PC-9 (cell line): ENCODE measurements at regions not wholly inside any gene's neighbourhood (a gene's known extent, or its start where the extent isn't known, plus 50 kb on each side); places are given as distances from the start of the nearest gene placed in this dataset.

ENCODE experiments used
- BruUV-seq: library from RNA; stranded (reverse); fragments of 400-500 nt; replicated peaks from 2 replicates; lab custom pipeline; 2021; lab: Mats Ljungman, UMichigan
- CTCF ChIA-PET: fragments of 300-600 bp; sonication (Branson Sonifier 250); formaldehyde crosslinking; loops from one replicate; lab custom pipeline; 2022; ENCODE audit warnings: antibody characterized with exemption; lab: Charles Lee
- POLR2A ChIA-PET: fragments of 300-600 bp; sonication (Branson Sonifier 250); formaldehyde crosslinking; loops from one replicate; lab custom pipeline; 2022; ENCODE audit warnings: antibody characterized with exemption; ENCODE audit not compliant: unreplicated experiment; lab: Charles Lee
- DNase-seq, 2 experiments: peaks; one replicate each; pipeline versions ENCODE4 v3.0.0 to v3.0.0-alpha.2; 2015 to 2022; ENCODE audit warnings: mixed read lengths in 1 of 2
- H2AFZ ChIP-seq: fragments of 200-600 bp; sonication (generic); 2 replicates; pipeline ENCODE4 v1.8.1; 2017; ENCODE audit warnings: antibody characterized with exemption
- H3F3A ChIP-seq: fragments of 200-600 bp; sonication (generic); 2 replicates; pipeline ENCODE4 v1.8.1; 2017; ENCODE audit warnings: antibody characterized with exemption, mild to moderate bottlenecking, low read depth; ENCODE audit not compliant: insufficient read depth
- H3K27ac ChIP-seq: fragments of 200-600 bp; sonication (generic); 2 replicates; pipeline ENCODE4 v1.6.1; 2016; ENCODE audit warnings: mixed run types
- H3K27me3 ChIP-seq: fragments of 200-600 bp; sonication (generic); 2 replicates; pipeline ENCODE4 v1.6.1; 2016; ENCODE audit warnings: low read depth, mixed run types; ENCODE audit not compliant: insufficient read depth
- H3K36me3 ChIP-seq: fragments of 200-600 bp; sonication (generic); 2 replicates; pipeline ENCODE4 v1.6.1; 2016; ENCODE audit warnings: low read depth, mixed run types
- H3K4me1 ChIP-seq: fragments of 200-600 bp; sonication (generic); replicated peaks from 2 replicates; pipeline ENCODE4 v1.6.1; 2016; ENCODE audit warnings: mixed run types; ENCODE audit not compliant: insufficient read depth
- H3K4me2 ChIP-seq: fragments of 200-600 bp; sonication (generic); 2 replicates; pipeline ENCODE4 v1.6.1; 2017; ENCODE audit warnings: mixed run types
- H3K4me3 ChIP-seq: fragments of 200-600 bp; sonication (generic); 2 replicates; pipeline ENCODE4 v1.6.1; 2016; ENCODE audit warnings: mixed run types
- H3K79me2 ChIP-seq: fragments of 200-600 bp; sonication (generic); 2 replicates; pipeline ENCODE4 v1.6.1; 2017; ENCODE audit warnings: low read depth, mixed run types
- H3K9me2 ChIP-seq: fragments of 200-600 bp; sonication (generic); 2 replicates; pipeline ENCODE4 v1.8.1; 2017; ENCODE audit warnings: mild to moderate bottlenecking; ENCODE audit not compliant: insufficient read depth
- H3K9me3 ChIP-seq: fragments of 200-600 bp; sonication (generic); 2 replicates; pipeline ENCODE4 v1.8.1; 2016; ENCODE audit warnings: low read depth; ENCODE audit not compliant: insufficient read depth
- H4K20me1 ChIP-seq: fragments of 200-600 bp; sonication (generic); 2 replicates; pipeline ENCODE4 v1.8.1; 2017; ENCODE audit not compliant: insufficient read depth
- EZH2 ChIP-seq: fragments of 200-600 bp; sonication (generic); IDR thresholded peaks from 2 replicates; pipeline ENCODE4 v1.8.0; 2017; ENCODE audit warnings: antibody characterized with exemption, low read depth
- intact Hi-C: fragments of 100-400 bp; cut with micrococcal nuclease; formaldehyde crosslinking; loops from one replicate; pipeline ENCODE4 v1.10.0; 2022; ENCODE audit not compliant: unreplicated experiment
- TF ChIP-seq, protein P1 (sequence below): fragments of 200-600 bp; sonication (generic); conservative IDR thresholded peaks from 2 replicates; pipeline ENCODE4 v1.6.1; 2017; ENCODE audit warnings: mixed run types, antibody characterized with exemption, mild to moderate bottlenecking, moderate library complexity

DNA sequence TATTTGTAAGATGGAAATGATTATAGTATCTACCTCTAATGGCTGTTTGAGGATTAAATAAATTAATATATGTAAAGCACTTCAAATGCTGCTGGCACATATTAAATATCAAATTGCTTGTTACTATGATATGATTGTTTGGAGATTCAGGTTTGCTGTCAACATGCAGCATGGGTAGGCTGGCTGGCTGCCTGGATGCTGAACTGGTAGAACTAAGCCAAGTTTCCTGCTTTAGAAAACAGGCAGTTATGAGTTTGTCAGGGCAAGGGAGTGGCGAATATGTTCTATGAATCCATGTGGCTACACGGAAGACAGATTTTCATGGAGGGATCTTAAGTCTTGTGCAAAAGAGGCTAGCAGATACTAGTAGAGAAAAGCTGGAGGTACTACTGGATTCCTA is 239.6 kb downstream of the GBA3 start:
- TF ChIP-seq, protein P1, sequence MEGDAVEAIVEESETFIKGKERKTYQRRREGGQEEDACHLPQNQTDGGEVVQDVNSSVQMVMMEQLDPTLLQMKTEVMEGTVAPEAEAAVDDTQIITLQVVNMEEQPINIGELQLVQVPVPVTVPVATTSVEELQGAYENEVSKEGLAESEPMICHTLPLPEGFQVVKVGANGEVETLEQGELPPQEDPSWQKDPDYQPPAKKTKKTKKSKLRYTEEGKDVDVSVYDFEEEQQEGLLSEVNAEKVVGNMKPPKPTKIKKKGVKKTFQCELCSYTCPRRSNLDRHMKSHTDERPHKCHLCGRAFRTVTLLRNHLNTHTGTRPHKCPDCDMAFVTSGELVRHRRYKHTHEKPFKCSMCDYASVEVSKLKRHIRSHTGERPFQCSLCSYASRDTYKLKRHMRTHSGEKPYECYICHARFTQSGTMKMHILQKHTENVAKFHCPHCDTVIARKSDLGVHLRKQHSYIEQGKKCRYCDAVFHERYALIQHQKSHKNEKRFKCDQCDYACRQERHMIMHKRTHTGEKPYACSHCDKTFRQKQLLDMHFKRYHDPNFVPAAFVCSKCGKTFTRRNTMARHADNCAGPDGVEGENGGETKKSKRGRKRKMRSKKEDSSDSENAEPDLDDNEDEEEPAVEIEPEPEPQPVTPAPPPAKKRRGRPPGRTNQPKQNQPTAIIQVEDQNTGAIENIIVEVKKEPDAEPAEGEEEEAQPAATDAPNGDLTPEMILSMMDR: no peak
- no peak for TF ChIP-seq EZH2
- BruUV-seq: no TSS peak
- intact Hi-C loops: no loop called here
- Histone ChIP-seq H4K20me1 (no peaks in the 10 kb centered on the region), H3K9me3 (no peaks in the 10 kb centered on the region), H3K4me3 (no peak overlapping the region), H2AFZ (no peak overlapping the region), H3K9me2 (no peaks in the 10 kb centered on the region), H3K36me3 (no peaks in the 10 kb centered on the region), H3K79me2 (no peaks in the 10 kb centered on the region), H3K27me3 (no peaks in the 10 kb centered on the region), H3K4me1 (no peaks in the 10 kb centered on the region), H3K27ac (no peak overlapping the region), H3F3A (no peaks in the 10 kb centered on the region), H3K4me2 (no peak overlapping the region)
- ChIA-PET CTCF (no interaction called here), POLR2A (no interaction called here)
- no peak for DNase-seq

DNA sequence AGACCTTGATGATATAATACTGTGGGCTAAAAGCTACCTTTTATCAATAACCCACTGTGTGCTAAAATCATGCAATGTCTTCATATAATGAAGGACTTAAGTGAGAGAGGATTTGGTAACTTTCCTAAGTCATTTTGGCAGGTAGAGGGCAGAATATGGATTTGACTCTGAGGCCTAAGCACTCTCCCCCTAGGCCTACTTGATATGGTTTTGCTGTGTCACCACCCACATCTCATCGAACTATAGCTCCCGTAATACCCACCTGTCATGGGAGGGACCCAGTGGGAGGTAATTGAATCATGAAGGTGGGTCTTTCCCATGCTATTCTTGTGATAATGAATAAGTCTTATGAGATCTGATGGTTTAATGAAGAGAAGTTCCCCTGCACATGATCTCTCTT is 229.7 kb downstream of the GBA3 start:
- no TSS peak for BruUV-seq
- H3K4me1 ChIP-seq: no peaks in the 10 kb centered on the region

DNA sequence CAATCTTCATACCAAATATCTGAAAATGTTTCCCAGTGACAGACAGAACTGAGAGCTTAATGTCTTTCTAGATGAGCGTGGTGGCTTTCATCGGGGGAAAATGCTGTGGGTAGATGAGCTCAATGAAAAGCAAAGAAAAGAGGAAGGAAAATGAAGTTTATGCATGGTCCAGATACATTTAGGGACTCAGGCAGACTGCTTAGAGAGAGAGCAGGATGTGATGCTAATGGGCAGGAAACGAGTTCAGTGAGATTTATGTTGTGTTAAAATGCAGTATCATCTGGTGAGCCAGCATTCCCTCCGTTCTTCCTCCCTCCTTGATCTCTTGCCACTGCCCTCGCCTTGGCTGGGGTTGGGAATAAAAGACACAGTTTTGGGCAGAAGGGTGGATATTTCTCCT is 229.2 kb downstream of the GBA3 start:
- DNase-seq: no peak
- Histone ChIP-seq H3K4me1 (no peaks in the 10 kb centered on the region), H3K4me2 (no peak overlapping the region), H3K79me2 (no peaks in the 10 kb centered on the region), H3K4me3 (no peak overlapping the region), H3K27me3 (no peaks in the 10 kb centered on the region), H3F3A (no peaks in the 10 kb centered on the region), H3K36me3 (no peaks in the 10 kb centered on the region), H4K20me1 (no peaks in the 10 kb centered on the region), H3K9me3 (no peaks in the 10 kb centered on the region), H3K27ac (no peak overlapping the region), H3K9me2 (no peaks in the 10 kb centered on the region), H2AFZ (no peak overlapping the region)
- ChIA-PET CTCF (no interaction called here), POLR2A (no interaction called here)
- intact Hi-C loops: no loop called here
- BruUV-seq: no TSS peak
- no peak for TF ChIP-seq EZH2
- TF ChIP-seq, protein P1: no peak

More for the DNA sequence above, 229.7 kb downstream of the GBA3 start:
- no peak for TF ChIP-seq EZH2
- TF ChIP-seq, protein P1: no peak
- ChIA-PET POLR2A (no interaction called here), CTCF (no interaction called here)
- Histone ChIP-seq H3K36me3 (no peaks in the 10 kb centered on the region), H3K27ac (no peak overlapping the region), H3K27me3 (no peaks in the 10 kb centered on the region), H3K4me3 (no peak overlapping the region), H3K4me2 (no peak overlapping the region), H2AFZ (no peak overlapping the region), H3K9me3 (no peaks in the 10 kb centered on the region), H3F3A (no peaks in the 10 kb centered on the region), H3K79me2 (no peaks in the 10 kb centered on the region), H3K9me2 (no peaks in the 10 kb centered on the region), H4K20me1 (no peaks in the 10 kb centered on the region)
- no peak for DNase-seq
- intact Hi-C loops: no loop called here
